ENCODE measurements at regions not wholly inside any gene's neighbourhood (a gene's known extent, or its start where the extent isn't known, plus 50 kb on each side); places are given as distances from the start of the nearest gene placed in this dataset.
"Not testable (repeated sequence)": the region's sequence is repeated elsewhere in the genome, so short reads cannot be mapped to it uniquely, and the experiment has no call there.

DNA sequence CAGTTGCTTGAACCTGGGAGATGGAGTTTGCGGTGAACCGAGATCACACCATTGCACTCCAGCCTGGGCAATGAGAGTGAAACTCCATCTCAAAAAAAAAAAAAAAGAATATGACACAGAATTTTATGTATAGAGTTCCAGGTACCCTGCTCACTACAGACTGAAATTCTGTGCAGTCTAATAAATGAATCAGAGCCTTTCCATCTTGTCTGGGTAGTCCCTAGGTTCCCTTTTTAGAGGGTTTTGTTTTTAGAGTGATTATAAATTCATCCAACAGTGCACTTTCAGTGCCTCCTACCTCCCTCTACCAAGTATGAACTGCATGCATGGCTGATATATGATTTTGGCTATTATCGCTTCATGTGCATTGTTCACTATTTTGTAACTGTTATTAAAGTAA lies 107.9 kb upstream of the FBXO28 start:
- TF ChIP-seq, protein P1, sequence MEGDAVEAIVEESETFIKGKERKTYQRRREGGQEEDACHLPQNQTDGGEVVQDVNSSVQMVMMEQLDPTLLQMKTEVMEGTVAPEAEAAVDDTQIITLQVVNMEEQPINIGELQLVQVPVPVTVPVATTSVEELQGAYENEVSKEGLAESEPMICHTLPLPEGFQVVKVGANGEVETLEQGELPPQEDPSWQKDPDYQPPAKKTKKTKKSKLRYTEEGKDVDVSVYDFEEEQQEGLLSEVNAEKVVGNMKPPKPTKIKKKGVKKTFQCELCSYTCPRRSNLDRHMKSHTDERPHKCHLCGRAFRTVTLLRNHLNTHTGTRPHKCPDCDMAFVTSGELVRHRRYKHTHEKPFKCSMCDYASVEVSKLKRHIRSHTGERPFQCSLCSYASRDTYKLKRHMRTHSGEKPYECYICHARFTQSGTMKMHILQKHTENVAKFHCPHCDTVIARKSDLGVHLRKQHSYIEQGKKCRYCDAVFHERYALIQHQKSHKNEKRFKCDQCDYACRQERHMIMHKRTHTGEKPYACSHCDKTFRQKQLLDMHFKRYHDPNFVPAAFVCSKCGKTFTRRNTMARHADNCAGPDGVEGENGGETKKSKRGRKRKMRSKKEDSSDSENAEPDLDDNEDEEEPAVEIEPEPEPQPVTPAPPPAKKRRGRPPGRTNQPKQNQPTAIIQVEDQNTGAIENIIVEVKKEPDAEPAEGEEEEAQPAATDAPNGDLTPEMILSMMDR (conservative IDR thresholded peaks at IDR 0.05 in 1 of 2, IDR thresholded peaks at IDR 0.05 in 1 of 2; ENCODE audit: low read depth in 1 of 2, low read length in 2 of 2) = not testable (repeated sequence)
- not testable (repeated sequence) for TF ChIP-seq EZH2 (IDR thresholded peaks at IDR 0.05; ENCODE audit: low read length, missing control alignments)

All from fibroblast of lung (primary cell).